COR-L47 (cell line): ENCODE measurements at regions not wholly inside any gene's neighbourhood (a gene's known extent, or its start where the extent isn't known, plus 50 kb on each side); places are given as distances from the start of the nearest gene placed in this dataset.
A peak's percentile ranks its signal among the peaks of the same experiment; 100 is the strongest.
"Not testable (repeated sequence)": the region's sequence is repeated elsewhere in the genome, so short reads cannot be mapped to it uniquely, and the experiment has no call there.

ENCODE experiments used
- DNase-seq: peaks from one replicate; lab custom pipeline; 2025; lab: John Stamatoyannopoulos, UW

DNA sequence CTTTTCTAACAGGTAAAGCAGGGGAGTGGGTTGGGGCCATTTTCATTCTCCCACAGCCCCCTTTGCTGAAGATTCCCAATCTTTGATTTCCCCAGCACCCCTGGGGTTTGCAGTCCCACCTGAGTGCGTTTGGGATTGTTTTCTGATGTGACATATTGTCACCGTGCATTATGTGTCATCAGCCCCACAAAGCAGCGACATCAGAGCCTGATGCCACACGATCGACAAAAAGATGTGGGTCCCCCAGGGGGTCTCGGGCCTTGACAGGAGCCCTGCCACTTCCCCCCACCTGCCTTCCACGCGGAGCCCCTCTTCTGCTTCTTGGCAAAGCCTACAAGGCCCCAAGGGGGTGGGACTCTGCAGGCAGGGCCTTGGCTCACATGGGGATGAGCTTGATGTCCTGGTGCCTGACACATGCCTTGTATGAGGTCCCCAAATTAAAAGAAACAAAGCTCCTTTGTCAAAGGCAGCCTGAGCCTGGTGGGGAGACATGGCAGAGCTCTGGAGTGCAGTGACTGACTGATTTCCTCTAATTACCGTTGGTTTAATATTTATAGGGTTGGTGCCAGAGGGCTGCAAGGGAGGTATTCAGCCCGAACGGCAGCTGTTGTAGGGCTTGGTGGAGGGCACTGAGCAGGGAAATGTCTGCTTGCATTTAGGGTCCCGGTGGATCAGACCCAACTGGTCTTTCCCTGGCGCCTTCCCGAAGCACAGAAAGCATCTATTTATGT lies 149.2 kb downstream of the MIAT start:
- no peak for DNase-seq

- no peak for DNase-seq
Observed at GRCh38 chr22:26811647-26811992, 154.2 kb downstream of the MIAT start.

DNA sequence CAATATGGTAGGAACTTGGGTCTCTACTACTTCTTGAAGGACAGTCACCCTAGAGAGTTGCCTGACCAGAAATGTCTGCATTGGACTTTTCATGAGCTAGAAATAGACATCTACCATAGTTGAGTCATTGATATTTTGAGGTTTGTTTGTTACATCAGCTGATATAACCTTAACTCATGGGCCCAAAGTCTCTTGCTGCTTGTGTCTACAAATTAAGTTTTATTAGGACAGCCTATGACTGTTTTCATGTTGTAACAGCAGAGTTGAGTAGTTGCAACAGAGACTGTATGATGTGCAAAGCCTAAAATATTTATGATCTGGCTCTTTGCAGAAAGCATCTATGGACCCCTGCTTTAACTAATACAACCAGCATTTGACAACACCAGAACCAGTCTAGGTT lies 155.3 kb downstream of the MIAT start:
- DNase-seq, result no peak

GRCh38 chr22:26816726-26817125 lies 159.3 kb downstream of the MIAT start:
- no peak for DNase-seq

DNA sequence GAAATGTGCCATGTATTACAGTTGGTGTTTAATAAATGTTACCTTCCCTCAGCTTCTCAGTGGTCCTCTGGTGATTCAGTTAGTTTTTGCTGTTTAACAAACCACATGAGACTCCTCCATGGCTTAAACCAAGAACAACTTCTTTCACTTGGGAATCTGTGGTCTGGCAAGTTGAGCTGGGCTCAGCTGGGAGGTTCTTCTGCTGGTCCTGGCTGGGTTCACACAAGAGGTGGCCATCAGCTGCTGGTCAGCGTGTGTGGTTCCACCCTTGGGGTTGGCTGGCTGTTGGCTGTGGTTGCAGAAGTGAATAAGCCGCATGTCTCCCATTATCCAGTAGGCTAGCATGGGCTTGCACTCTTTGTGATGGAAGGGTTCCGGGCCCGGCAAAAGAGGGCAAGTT lies 160.5 kb downstream of the MIAT start:
- no peak for DNase-seq

DNA sequence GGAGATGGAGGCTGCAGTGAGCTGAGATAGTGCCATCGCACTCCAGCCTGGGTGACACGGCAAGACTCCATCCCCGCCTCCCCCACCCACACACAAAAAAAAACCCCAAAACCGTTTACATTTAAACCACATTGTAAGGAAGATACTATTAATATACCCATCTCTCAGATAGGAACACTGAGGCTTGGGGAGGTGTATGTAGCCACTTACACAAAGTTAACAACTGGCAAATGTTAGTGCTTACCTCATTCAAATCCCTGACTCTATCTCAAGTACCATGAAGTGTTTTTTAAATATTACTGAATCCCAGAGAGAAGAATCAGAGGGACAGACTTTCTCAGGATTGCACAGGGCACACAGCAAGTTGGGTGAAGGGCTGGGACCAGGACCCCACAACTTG lies 164.5 kb downstream of the MIAT start:
- no peak for DNase-seq

DNA sequence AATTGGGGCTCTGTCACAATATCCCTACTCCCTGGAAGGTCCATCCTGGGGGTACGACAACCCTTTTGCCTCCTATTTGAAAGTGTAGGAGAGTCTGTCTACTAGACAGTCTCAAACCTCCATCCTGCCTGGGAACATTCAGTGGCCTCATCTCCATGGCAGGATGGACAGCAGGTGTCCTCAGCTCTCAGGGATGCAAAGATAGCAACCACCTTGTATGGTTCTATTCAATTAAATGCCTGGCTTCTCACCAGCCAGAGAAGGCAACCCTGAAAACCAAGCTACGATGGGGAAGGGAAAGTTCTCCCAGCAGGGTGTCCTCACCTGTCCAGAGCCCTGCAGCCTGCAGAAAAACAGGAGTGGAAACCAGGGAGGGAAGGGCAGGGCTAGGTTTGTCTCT lies 164.9 kb downstream of the MIAT start:
- DNase-seq, result peak; percentile 32

DNA sequence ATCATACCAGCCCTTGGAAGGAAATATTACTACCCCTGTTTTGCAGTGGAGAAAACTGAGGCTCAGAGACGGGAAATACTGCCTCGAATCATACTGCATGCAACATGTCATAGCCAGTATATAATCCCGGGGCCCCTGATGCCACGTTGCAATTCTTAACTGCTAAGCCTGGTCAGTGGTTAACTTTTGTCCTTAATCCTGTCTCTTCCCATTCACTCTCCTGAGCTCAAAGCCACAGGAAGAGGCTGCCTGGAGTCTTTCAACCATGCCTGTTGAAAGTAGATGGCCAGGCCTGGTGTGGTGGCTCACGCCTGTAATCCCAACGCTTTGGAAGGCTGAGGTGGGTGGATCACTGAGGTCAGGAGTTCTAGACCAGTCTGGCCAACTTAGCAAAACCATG lies 166.6 kb downstream of the MIAT start:
- no peak for DNase-seq

GRCh38 chr22:26825960-26826935 lies 168.9 kb downstream of the MIAT start:
- no peak for DNase-seq

DNA sequence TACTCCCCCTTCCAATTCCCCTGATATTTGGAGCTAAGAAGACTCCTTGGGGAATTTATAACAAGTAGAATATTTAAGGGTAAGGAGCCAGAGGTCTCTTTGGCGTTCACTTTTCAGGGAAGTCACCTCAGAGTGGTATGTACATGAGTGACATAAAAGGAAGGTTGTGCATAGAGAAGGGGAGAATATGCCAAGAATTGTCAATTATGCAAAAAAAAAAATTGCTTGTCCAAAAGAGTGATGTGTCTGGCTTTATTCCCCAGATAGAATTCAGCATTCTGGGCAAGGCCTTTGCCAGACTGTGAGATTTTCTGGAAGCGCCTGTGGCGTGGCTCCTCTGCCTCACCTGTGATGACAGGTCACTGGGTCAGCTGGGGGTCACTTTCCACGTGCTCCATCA lies 170.2 kb downstream of the MIAT start:
- DNase-seq, result no peak

DNA sequence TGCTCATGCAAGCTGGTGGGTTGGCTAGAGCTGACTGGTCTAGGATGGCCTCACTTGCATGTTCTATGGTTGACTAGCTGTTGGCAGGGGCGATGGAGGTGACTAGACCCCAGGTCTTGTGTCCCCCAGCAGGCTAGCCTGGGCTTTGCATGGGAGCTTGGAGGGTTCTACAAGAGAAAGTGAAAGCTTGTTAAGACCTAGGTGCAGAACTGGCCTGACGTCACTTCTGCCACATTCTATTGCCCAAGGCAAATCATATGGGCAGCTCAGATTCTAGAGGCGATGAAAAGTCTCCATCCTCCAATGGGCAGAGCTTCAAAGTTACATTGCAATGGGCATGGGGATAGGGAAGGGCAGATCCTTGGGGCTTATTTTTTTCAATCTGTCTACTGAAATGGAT lies 170.9 kb downstream of the MIAT start:
- DNase-seq, result no peak

DNA sequence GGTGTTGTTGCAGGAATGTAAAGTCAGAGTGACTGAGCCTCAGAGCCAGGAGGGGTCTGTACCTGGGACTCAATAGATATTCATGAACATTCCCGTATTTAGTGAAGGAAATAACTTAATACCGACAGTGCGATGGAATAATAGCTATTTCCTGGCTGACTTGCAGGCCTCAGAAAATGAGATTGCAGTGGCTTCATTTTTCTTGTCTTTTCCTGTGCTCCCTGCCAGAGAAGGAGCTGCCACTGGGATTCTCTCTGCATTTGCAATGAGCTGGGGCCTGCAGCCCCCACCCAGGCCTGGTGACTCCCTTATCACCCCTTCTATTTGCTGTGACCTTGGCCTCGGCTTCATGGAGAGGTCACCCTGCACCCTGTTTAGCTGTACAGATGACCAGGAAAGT lies 173.4 kb downstream of the MIAT start:
- DNase-seq, result no peak

GRCh38 chr22:26835023-26835422 lies 177.6 kb downstream of the MIAT start:
- no peak for DNase-seq

DNA sequence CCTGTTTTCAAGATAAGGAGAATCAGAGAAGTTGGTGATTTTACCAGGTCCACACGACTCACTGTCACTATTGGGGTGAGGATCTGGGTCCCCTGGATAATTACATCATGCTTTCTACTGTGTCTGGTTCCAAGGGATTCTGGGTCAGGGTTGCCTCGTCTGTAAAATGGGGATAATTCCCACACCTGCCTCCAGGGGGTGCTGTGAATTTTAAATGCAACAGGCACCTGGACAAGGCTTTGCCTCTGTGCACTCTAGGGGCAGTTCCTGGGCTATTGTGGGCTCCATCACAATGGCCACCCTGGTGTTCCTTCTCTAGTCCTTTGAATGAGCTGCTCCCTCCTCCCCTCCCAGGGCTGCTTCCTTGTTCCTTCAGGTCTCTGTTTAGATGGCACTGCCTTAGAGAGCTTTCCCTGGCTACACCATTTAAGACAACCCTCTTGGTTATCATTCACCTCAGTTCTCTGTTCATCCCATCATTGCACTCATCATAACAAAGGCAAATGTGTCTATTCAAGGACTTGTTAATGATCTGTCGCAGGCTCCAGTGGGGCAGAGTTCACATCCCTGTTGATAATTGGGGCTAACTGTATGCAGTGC lies 178.6 kb downstream of the MIAT start:
- DNase-seq, result peak; percentile 34

- peak; percentile 41 for DNase-seq
Observed at GRCh38 chr22:26837784-26838470, 180.5 kb downstream of the MIAT start.

DNA sequence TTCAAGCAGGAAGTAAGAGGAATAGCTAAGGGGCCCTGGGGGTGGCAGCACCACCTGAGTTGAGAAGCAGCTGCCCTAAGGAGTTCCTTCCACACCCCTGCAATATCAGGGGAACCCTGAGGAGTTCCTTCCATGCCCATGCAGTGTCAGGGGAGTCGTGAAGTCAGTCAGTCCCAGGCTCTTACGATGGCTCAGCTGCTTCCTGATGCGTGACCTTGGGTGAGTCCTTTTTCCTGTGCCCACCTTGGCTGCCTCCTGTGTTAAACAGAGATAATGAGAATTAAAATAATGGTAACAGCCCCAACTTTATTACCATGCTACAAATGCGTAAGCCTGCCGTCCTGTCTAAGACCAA lies 181.1 kb downstream of the MIAT start:
- DNase-seq, result no peak

- DNase-seq, result no peak
Observed at GRCh38 chr22:26839216-26839615, 181.8 kb downstream of the MIAT start.

DNA sequence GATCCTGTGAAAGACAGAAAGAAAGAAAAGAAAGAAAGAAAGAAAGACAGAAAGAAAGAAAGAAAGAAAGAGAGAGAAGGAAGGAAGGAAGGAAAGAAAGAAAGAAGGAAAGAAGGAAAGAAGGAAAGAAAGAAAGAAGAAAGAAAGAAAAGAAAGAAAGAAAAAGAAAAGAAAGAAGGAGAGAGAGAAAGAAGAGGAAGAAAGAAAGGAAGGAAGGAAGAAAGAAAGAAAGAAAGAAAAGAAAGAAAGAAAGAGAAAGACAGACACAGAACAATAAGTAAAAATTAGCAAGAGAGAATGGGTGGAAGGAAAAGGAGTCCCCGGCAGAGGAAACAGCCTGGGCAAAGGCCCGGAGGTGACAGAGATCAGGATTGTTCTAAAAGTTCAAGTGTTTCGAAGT lies 183.4 kb downstream of the MIAT start:
- not testable (repeated sequence) for DNase-seq

- DNase-seq, result no peak
Observed at GRCh38 chr22:26842103-26842502, 184.7 kb downstream of the MIAT start.

- DNase-seq, result peak; percentile 2
Observed at GRCh38 chr22:26845021-26845743, 187.8 kb downstream of the MIAT start.

DNA sequence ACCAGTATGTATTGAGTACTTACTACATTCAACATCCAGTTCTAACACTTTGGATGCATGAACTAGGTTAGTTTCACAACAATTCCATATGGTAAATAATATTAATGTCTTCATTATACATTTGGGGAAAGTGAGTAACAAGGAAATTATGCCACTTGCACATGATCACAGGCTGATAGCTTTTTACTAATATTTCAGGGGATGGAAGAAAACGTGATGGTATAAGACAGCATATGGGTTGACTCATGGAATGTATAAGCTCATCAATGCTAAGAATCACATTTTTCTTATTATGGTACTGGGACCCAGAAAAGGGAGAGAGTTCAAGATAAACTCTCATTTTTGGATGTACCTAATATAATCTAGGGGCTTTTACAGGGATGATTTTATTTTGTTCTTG lies 188.7 kb downstream of the MIAT start:
- no peak for DNase-seq

DNA sequence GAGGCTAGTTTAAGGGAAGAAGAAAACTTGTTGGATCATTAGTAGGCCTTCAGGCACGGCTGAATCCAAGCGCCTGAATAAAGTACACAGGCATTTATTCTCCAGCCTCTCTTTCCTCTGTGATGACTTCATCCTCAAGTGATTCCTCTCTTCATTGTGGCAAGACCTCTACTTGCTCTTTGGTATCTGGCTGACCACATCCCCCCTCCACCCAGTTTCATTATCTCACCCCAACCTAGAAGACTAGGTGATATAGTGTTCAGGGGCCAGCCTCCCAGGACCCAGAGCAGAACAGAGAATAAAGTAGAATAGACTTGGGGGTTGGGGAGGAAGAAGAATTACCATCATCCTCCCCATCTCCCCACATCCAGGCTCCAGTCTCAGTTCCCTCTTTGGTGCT lies 189.3 kb downstream of the MIAT start:
- DNase-seq, result no peak
